Spleen (tissue), 7 donors: ENCODE measurements at regions not wholly inside any gene's neighbourhood (a gene's known extent, or its start where the extent isn't known, plus 50 kb on each side); places are given as distances from the start of the nearest gene placed in this dataset.

Experiments used
- CTCF ChIP-seq, 11 experiments: fragments of 200-600 bp in 7 of 11; fragments of 450-650 bp in 4 of 11; sonication (generic) in 4 of 11; IDR thresholded peaks in 8 of 11; conservative IDR thresholded peaks in 3 of 11; 1 replicate in 7 of 11; 2 replicates in 4 of 11; pipeline versions ENCODE4 v1.4.0 to v1.8.0; 2016 to 2021; ENCODE audit warnings: antibody characterized with exemption in 11 of 11, inconsistent platforms in 4 of 11, mild to moderate bottlenecking in 1 of 11
- POLR2A ChIP-seq, 3 donors: fragments of 450-650 bp; IDR thresholded peaks; one replicate each; pipeline ENCODE4 v1.5.1; 2017; ENCODE audit warnings: antibody characterized with exemption in 3 of 3, mild to moderate bottlenecking in 1 of 3
- POLR2AphosphoS5 ChIP-seq, 3 donors: sonication (generic); formaldehyde crosslinking; IDR thresholded peaks; one replicate each; pipeline ENCODE4 v1.5.1; 2017; ENCODE audit warnings: antibody characterized with exemption in 3 of 3
- donor health status: DM: no; HTN: no; CAD: no; lungs with moderate emphysema.
- donor health status: DM: no; HTN: no; CAD: no.
- donor health status: DM: no; HTN: no; CAD: no.

GRCh38 chr10:131749767-131750142 is 151.1 kb upstream of the PPP2R2D start:
- TF ChIP-seq CTCF (IDR thresholded peaks at IDR 0.05 in 8 of 11, conservative IDR thresholded peaks at IDR 0.05 in 3 of 11): no peak
- TF ChIP-seq POLR2A (IDR thresholded peaks at IDR 0.05): no peak
- no peak for TF ChIP-seq POLR2AphosphoS5 (IDR thresholded peaks at IDR 0.05)
